GM19452 (cell line): ENCODE measurements at regions not wholly inside any gene's neighbourhood (a gene's known extent, or its start where the extent isn't known, plus 50 kb on each side); places are given as distances from the start of the nearest gene placed in this dataset.
"Not testable (repeated sequence)": the region's sequence is repeated elsewhere in the genome, so short reads cannot be mapped to it uniquely, and the experiment has no call there.

Source experiments
- ATAC-seq: cut with Tn5 transposase; IDR thresholded peaks from one replicate; pipeline ENCODE4 v1.9.1; 2021; ENCODE audit not compliant: unreplicated experiment

GRCh38 chr4:62550121-62550520, 1350.0 kb downstream of the ADGRL3 start:
- ATAC-seq = no peak

GRCh38 chr4:62549601-62550000, 1349.5 kb downstream of the ADGRL3 start:
- no peak for ATAC-seq

GRCh38 chr4:62548765-62549164, 1348.6 kb downstream of the ADGRL3 start:
- no peak for ATAC-seq

- no peak for ATAC-seq
These were observed 1348.0 kb downstream of the ADGRL3 start for GRCh38 chr4:62548108-62548524.

GRCh38 chr4:62544428-62544827, 1344.3 kb downstream of the ADGRL3 start:
- no peak for ATAC-seq

GRCh38 chr4:62543002-62543401, 1342.9 kb downstream of the ADGRL3 start:
- ATAC-seq = no peak

- no peak for ATAC-seq
These were observed 1333.4 kb downstream of the ADGRL3 start for GRCh38 chr4:62533573-62533972.

GRCh38 chr4:62531731-62532130, 1331.6 kb downstream of the ADGRL3 start:
- ATAC-seq = no peak

- ATAC-seq = no peak
These were observed 1331.1 kb downstream of the ADGRL3 start for GRCh38 chr4:62531264-62531663.

GRCh38 chr4:62528874-62529273, 1328.7 kb downstream of the ADGRL3 start:
- no peak for ATAC-seq

GRCh38 chr4:62526671-62527070, 1326.5 kb downstream of the ADGRL3 start:
- ATAC-seq = no peak

GRCh38 chr4:62523256-62523655, 1323.1 kb downstream of the ADGRL3 start:
- no peak for ATAC-seq

- no peak for ATAC-seq
These were observed 1322.1 kb downstream of the ADGRL3 start for GRCh38 chr4:62522273-62522672.

GRCh38 chr4:62517716-62518115, 1317.6 kb downstream of the ADGRL3 start:
- ATAC-seq = no peak

- ATAC-seq = no peak
These were observed 1313.2 kb downstream of the ADGRL3 start for GRCh38 chr4:62513306-62513705.

GRCh38 chr4:62512271-62512670, 1312.1 kb downstream of the ADGRL3 start:
- no peak for ATAC-seq

- ATAC-seq = no peak
These were observed 1310.1 kb downstream of the ADGRL3 start for GRCh38 chr4:62510228-62510627.

- ATAC-seq = no peak
These were observed 1300.2 kb downstream of the ADGRL3 start for GRCh38 chr4:62500296-62500695.

- ATAC-seq = no peak
These were observed 1294.9 kb downstream of the ADGRL3 start for GRCh38 chr4:62495032-62495431.

- ATAC-seq = not testable (repeated sequence)
These were observed 1291.6 kb downstream of the ADGRL3 start for GRCh38 chr4:62491756-62492155.

GRCh38 chr4:62490635-62491034, 1290.5 kb downstream of the ADGRL3 start:
- no peak for ATAC-seq

GRCh38 chr4:62487016-62487415, 1286.9 kb downstream of the ADGRL3 start:
- no peak for ATAC-seq

- ATAC-seq = no peak
These were observed 1284.2 kb downstream of the ADGRL3 start for GRCh38 chr4:62484357-62484756.

GRCh38 chr4:62482355-62482754, 1282.2 kb downstream of the ADGRL3 start:
- ATAC-seq = no peak
